ENCODE measurements at regions not wholly inside any gene's neighbourhood (a gene's known extent, or its start where the extent isn't known, plus 50 kb on each side); places are given as distances from the start of the nearest gene placed in this dataset.
A peak's percentile ranks its signal among the peaks of the same experiment; 100 is the strongest.

GRCh38 chr12:118553856-118554504 lies 177.6 kb downstream of the SUDS3 start:
- intact Hi-C loops (cut with DNase I), result no loop called here
- Histone ChIP-seq H3K9me3 (no peaks in the 10 kb centered on the region), H3K27me3 (no peaks in the 10 kb centered on the region), H3K4me3 (no peak overlapping the region), H3K36me3 (no peaks in the 10 kb centered on the region), H3K27ac (no peak overlapping the region), H3K4me1 (peaks cover 0 to 1% (median under 1%) of the 10 kb centered on the region in 4 donors)
- DNase-seq, result no peak
- WGBS, 2 donors, result 69 to 77% methylated on average over 5 of the region's 5 CpGs
- TF ChIP-seq POLR2A (IDR thresholded peaks at IDR 0.05), result no peak
- TF ChIP-seq EP300 (IDR thresholded peaks at IDR 0.05), result no peak
- TF ChIP-seq CTCF (IDR thresholded peaks at IDR 0.05), result no peak
- no peak for TF ChIP-seq POLR2AphosphoS5 (IDR thresholded peaks at IDR 0.05)

GRCh38 chr12:118558941-118559340 lies 182.6 kb downstream of the SUDS3 start:
- WGBS, 2 donors, result 75 to 88% methylated on average over 4 of the region's 4 CpGs
- Histone ChIP-seq H3K9me3 (no peaks in the 10 kb centered on the region), H3K27ac (no peak overlapping the region), H3K27me3 (no peaks in the 10 kb centered on the region), H3K36me3 (no peaks in the 10 kb centered on the region), H3K4me1 (peaks cover 0 to 27% (median 16%) of the 10 kb centered on the region in 4 donors), H3K4me3 (no peak overlapping the region)
- intact Hi-C loops (cut with DNase I), result no loop called here
- DNase-seq, result no peak
- TF ChIP-seq CTCF (IDR thresholded peaks at IDR 0.05) (no peak), POLR2AphosphoS5 (IDR thresholded peaks at IDR 0.05) (no peak), POLR2A (IDR thresholded peaks at IDR 0.05) (no peak), EP300 (IDR thresholded peaks at IDR 0.05) (no peak)

GRCh38 chr12:118560733-118561132 lies 184.4 kb downstream of the SUDS3 start:
- peaks cover 0 to 27% (median 16%) of the 10 kb centered on the region in 4 donors for H3K4me1 ChIP-seq
- H3K9me3 ChIP-seq, result no peaks in the 10 kb centered on the region
- H3K27me3 ChIP-seq, result no peaks in the 10 kb centered on the region
- intact Hi-C loops (cut with DNase I), result loop anchor here (1.0 to 10.0 kb wide), 3 partner anchors 23 to 156 kb away; no protein-coding TSS in a partner anchor
- peak overlapping the region in 2 of 4 donors; percentile 19 to 30 for H3K27ac ChIP-seq
- no peak for TF ChIP-seq POLR2A (IDR thresholded peaks at IDR 0.05)
- peak in 3 of 4 donors; percentile 49 to 86 (median 60) for TF ChIP-seq EP300 (IDR thresholded peaks at IDR 0.05)
- peak; percentile 92 to 97 (median 96) for TF ChIP-seq POLR2AphosphoS5 (IDR thresholded peaks at IDR 0.05)
- 64 to 72% methylated on average over 4 of the region's 4 CpGs for WGBS, 2 donors
- DNase-seq, result peak; percentile 79
- no peaks in the 10 kb centered on the region for H3K36me3 ChIP-seq
- no peak overlapping the region for H3K4me3 ChIP-seq

GRCh38 chr12:118571730-118572129 lies 195.4 kb downstream of the SUDS3 start:
- Histone ChIP-seq H3K27ac (peak overlapping the region; percentile 14 to 67 (median 56)), H3K36me3 (no peaks in the 10 kb centered on the region), H3K27me3 (no peaks in the 10 kb centered on the region), H3K4me3 (no peak overlapping the region), H3K9me3 (no peaks in the 10 kb centered on the region), H3K4me1 (peaks cover 0 to 16% (median 14%) of the 10 kb centered on the region in 4 donors)
- TF ChIP-seq POLR2AphosphoS5 (IDR thresholded peaks at IDR 0.05) (peak in 2 of 4 donors; percentile 6 to 35), CTCF (IDR thresholded peaks at IDR 0.05) (no peak)
- DNase-seq, result no peak
- WGBS, 2 donors, result 83 to 84% methylated on average over 5 of the region's 5 CpGs
- intact Hi-C loops (cut with DNase I), result no loop called here

GRCh38 chr12:118574288-118574687 lies 197.9 kb downstream of the SUDS3 start:
- intact Hi-C loops (cut with DNase I), result no loop called here
- DNase-seq, result no peak
- H3K4me3 ChIP-seq, result no peak overlapping the region
- no peak overlapping the region for H3K27ac ChIP-seq
- TF ChIP-seq EP300 (IDR thresholded peaks at IDR 0.05), result no peak
- no peak for TF ChIP-seq POLR2A (IDR thresholded peaks at IDR 0.05)
- TF ChIP-seq POLR2AphosphoS5 (IDR thresholded peaks at IDR 0.05), result no peak
- TF ChIP-seq CTCF (IDR thresholded peaks at IDR 0.05), result no peak
- H3K9me3 ChIP-seq, result no peaks in the 10 kb centered on the region
- 70 to 88% methylated on average over 3 of the region's 3 CpGs for WGBS, 2 donors
- no peaks in the 10 kb centered on the region for H3K36me3 ChIP-seq
- H3K4me1 ChIP-seq, result peaks cover 0 to 16% (median 14%) of the 10 kb centered on the region in 4 donors
- no peaks in the 10 kb centered on the region for H3K27me3 ChIP-seq

All from sigmoid colon (tissue), 6 donors.